HG02840 (cell line): ENCODE measurements at regions not wholly inside any gene's neighbourhood (a gene's known extent, or its start where the extent isn't known, plus 50 kb on each side); places are given as distances from the start of the nearest gene placed in this dataset.
"Not testable (repeated sequence)": the region's sequence is repeated elsewhere in the genome, so short reads cannot be mapped to it uniquely, and the experiment has no call there.

Experiments used
- ATAC-seq: cut with Tn5 transposase; IDR thresholded peaks from one replicate; pipeline ENCODE4 v1.9.1; 2021; ENCODE audit warnings: mild to moderate bottlenecking, moderate library complexity, moderate number of reproducible peaks; ENCODE audit not compliant: unreplicated experiment, low FRiP score

- ATAC-seq: no peak
These were observed 311.9 kb upstream of the EPHA7 start for GRCh38 chr6:93731306-93731705.

GRCh38 chr6:93728150-93728549 is 308.8 kb upstream of the EPHA7 start:
- no peak for ATAC-seq

GRCh38 chr6:93727447-93727846 is 308.1 kb upstream of the EPHA7 start:
- no peak for ATAC-seq

GRCh38 chr6:93721386-93722048 is 302.2 kb upstream of the EPHA7 start:
- no peak for ATAC-seq

DNA sequence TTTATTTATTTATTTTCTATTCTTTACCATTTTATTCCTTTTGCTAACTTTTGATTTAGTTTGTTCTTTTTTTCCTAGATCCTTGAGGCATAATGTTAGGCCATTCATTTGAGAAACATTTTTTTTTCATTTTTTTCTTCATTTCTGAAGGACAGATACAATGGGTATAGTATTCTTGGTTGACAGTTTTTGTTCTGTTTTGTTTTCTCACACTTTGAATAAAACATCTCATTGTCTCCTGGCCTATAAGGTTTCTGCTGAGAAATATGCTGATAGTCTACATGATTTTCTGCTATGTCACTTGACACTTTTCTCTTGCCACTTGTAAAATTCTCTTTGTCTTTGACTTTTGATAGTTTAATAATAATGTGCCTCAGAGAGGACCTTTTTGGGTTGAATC is 294.6 kb upstream of the EPHA7 start:
- no peak for ATAC-seq

- ATAC-seq: no peak
These were observed 284.1 kb upstream of the EPHA7 start for GRCh38 chr6:93703431-93703830.

DNA sequence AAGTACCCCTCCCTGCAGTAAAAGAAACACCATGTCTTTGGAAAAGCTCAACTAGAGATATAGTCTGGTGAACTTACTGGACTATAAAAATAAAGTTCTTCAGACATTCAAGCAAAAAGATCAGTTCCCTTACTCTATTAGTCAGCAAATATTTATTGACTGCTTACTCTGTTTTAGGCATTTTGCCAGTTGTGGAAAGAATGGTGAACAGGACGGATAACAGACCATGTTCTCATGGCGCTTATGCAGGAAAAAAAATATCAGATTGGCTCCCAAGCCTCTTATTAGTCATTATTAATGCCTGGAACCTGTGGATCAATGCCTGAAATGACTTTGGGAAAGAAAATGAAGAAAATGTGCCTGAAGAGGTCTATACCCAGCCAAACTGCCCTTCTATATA is 282.2 kb upstream of the EPHA7 start:
- no peak for ATAC-seq

DNA sequence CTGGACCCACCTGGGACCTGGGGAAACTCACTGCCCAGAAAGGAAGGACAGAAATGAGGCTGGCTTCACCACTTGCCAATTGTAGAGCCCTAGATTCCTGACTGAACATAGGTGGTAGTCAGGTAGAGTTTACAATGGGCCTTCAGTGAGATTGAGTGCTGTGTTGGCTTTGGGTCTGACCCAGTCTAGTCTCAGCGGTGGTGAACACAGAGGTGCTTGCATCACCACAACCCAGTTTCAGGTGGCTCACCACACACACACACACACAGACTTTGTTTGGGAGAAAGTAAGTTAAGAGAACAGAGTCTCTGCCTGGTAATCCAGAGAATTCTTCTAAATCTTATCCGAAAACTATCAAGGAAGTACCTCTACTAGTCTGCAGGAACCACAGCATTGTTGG is 266.1 kb upstream of the EPHA7 start:
- ATAC-seq: no peak

GRCh38 chr6:93684339-93684738 is 265.0 kb upstream of the EPHA7 start:
- ATAC-seq: no peak

DNA sequence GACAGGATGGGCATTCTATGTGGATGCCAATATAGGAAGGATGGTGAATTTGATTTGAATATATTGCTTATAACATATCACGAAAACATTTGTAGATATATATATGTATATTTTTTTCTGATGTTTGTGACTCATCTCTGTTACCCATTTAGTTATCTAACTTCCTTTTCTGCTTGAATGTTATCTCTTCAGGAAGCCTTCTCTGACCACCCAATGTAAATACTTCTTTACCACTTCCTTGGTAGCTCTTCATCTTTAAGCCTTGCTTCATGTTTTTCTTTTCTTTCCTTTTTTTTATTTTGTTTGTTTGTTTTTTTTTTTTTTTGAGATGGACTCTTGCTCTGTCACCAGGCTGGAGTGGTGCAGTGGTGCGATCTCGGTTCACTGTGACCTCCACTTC is 260.5 kb upstream of the EPHA7 start:
- ATAC-seq: no peak

- ATAC-seq: no peak
These were observed 259.6 kb upstream of the EPHA7 start for GRCh38 chr6:93678841-93679454.

DNA sequence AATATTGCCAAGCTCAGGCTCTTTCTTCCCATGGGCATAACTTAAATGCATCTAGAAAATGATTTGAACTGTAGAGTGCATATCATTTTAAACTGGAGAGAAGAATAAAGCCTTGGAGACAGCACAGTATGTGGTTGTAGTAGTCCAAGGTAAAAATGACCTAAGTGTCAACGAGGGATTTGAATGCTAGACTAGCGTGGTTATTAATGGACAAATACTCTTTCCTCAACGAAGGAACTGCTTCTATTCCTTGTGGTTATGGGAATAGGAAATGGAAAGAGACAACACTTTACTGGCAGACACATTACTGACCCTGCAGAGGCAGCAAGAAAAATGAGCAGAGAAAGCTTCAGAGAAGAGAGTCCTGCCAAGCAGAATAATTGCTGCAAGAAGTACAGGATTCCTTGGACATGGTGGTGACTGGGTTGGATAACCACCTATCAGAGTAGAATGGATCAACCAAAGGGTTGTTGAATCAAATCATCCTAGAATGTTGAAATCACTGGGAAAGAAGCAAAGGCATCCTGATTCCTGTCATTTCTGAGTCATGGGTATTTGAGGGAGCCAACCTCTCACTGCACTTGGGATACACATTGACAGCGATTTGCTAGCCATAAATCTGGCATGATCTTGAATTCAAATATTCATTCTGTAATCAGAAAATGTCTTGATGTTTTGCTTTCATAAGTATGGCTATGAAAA is 258.1 kb upstream of the EPHA7 start:
- no peak for ATAC-seq

DNA sequence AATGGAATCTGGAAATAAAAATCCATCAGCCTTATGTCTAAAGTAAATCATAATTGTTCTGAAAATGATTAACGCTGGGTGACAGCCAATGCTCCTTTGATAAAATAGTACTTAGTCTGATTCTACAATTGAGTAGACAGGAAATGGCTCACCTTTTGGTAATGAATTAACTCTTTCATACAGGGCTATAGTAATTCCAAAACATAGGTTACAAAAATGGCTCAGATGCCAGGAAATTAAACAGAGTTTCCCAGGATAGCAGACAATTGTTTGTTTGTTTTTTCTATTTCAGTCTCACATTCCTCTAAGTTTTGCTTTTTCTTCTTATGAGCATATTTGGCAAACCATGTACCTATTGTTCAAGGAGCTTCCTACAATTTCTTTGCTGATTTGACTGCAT is 257.2 kb upstream of the EPHA7 start:
- no peak for ATAC-seq

- ATAC-seq: no peak
These were observed 256.6 kb upstream of the EPHA7 start for GRCh38 chr6:93675856-93676417.

DNA sequence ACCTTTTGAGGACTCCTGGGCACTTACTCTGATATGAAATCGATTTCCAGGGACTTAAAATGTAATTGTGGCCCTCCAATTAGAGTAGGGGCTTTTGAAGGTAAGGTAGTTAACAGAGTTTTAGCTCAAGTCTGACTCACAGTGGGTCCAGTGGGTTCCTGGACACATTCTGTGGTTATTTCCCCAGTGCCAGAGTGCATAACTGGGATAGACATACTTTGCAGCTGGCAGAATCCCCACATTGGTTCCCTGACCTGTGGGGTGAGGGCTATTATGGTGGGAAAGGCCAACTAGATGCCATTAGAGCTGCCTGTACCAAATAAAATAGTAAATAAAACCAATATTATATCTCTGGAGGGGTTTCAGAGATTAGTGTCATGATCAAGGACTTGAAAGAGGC is 243.8 kb upstream of the EPHA7 start:
- no peak for ATAC-seq

DNA sequence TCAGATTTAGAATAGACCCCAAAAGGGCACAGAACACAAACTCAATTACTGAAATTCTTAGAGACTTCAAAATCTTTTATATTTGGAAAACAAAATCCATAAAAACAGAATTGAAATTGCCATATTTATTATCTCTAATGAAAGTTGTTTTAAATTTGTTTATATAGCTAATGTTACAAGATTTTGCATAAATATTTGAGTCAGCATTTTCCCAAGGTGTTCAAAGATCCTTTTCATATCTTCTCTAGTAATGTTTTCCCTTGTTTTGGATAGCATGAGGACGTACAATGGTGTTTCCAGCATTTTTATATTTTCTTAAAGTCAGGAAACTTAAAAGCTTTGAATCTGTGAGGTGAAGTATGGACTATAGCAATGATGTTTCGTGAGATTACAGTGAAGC is 235.2 kb upstream of the EPHA7 start:
- no peak for ATAC-seq

DNA sequence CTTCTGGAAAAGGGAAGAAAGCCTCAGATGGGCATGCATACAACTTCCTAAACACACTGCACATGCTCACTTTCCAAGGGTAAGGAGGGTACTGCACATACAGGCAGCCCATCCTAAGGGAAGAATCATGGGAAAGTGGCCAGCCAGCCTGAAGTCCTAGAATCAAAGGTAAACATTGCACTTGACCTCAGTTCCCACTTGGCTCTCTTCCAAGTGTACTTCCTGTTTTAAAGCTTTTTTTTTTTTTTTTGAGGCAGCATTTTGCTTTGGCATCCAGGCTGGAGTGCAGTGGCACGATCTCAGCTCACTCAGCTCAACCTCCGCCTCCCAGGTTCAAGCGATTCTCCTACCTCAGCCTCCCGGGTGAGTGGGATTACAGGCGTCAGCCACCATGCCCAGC is 225.3 kb upstream of the EPHA7 start:
- no peak for ATAC-seq

DNA sequence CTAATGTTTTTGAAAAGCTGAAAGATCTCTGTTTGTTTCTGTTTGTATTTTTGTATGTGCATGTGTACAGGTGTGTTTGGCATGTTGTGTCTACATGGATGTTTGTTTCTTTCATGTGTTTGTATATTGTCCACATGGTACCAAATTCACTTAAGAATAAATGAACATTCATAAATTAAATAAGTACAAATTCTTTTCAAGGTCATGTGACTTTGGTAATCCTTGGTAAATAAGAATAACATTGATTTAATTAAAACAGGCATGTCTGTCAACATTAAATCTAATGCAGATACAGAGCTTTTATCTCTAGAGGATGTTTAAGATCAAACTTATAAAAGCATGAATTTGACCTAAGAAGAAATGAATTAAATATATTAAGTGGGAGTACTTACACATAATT is 219.8 kb upstream of the EPHA7 start:
- no peak for ATAC-seq

- ATAC-seq: not testable (repeated sequence)
These were observed 217.8 kb upstream of the EPHA7 start for GRCh38 chr6:93636987-93637664.

DNA sequence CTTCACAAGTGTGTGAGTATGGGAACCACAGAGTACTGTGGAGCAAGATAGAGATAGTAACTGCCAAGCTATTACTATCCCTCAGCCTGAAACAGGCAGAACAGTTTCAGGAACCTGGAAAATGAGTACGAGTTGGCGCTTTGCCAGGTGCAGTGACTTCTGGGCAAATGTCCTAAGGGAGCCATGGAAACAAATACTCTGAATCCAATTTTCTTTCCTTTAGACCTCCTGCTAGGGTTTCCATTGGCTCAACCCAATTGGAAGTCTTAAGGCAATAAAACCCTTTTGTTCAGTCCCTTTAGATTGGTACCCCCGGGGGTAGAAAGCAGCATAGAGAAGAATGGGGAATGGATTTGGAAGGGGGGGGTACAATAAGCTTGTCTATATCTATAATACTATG is 205.0 kb upstream of the EPHA7 start:
- ATAC-seq: no peak

GRCh38 chr6:93621442-93621841 is 202.1 kb upstream of the EPHA7 start:
- no peak for ATAC-seq
